BJ (cell line): ENCODE measurements at regions not wholly inside any gene's neighbourhood (a gene's known extent, or its start where the extent isn't known, plus 50 kb on each side); places are given as distances from the start of the nearest gene placed in this dataset.

ENCODE experiments used
- CTCF ChIA-PET: fragments of 350-600 bp; formaldehyde crosslinking; extraction: SDS; loops from one replicate; lab custom pipeline; 2021; ENCODE audit warnings: antibody characterized with exemption, inconsistent platforms; lab: Yijun Ruan, JAX
- POLR2A ChIA-PET: fragments of 300-600 bp; sonication (Branson Sonifier 250); formaldehyde crosslinking; extraction: SDS; loops from one replicate; lab custom pipeline; 2021; ENCODE audit warnings: antibody characterized with exemption; lab: Charles Lee
- DNase-seq: peaks from one replicate; pipeline ENCODE4 v3.0.0-alpha.2; 2011; ENCODE audit warnings: low read depth
- H3K27me3 ChIP-seq: 2 replicates; pipeline ENCODE4 v1.6.0; 2011; ENCODE audit warnings: low read length; ENCODE audit not compliant: control insufficient read depth, insufficient read depth
- H3K36me3 ChIP-seq: 2 replicates; pipeline ENCODE4 v1.5.1; 2011; ENCODE audit warnings: low read length; ENCODE audit not compliant: control insufficient read depth, insufficient read depth
- H3K4me3 ChIP-seq: 2 replicates; pipeline ENCODE4 v1.5.1; 2011; ENCODE audit warnings: low read depth, mild to moderate bottlenecking, control low read depth, low read length
- CTCF ChIP-seq: IDR thresholded peaks from 2 replicates; pipeline ENCODE4 v1.5.1; 2011; ENCODE audit warnings: low read depth, mild to moderate bottlenecking, control low read depth, inconsistent platforms, low read length, moderate library complexity; ENCODE audit not compliant: insufficient read depth

- ChIA-PET POLR2A (no interaction called here), CTCF (no interaction called here)
- TF ChIP-seq CTCF: no peak
- no peak overlapping the region for H3K4me3 ChIP-seq
- H3K27me3 ChIP-seq: no peaks in the 10 kb centered on the region
- H3K36me3 ChIP-seq: no peaks in the 10 kb centered on the region
- no peak for DNase-seq
Observed at GRCh38 chr7:115754226-115754625, 276.3 kb downstream of the TFEC start.

GRCh38 chr7:115749924-115750323 lies 280.6 kb downstream of the TFEC start:
- Histone ChIP-seq H3K4me3 (no peak overlapping the region), H3K36me3 (no peaks in the 10 kb centered on the region), H3K27me3 (no peaks in the 10 kb centered on the region)
- TF ChIP-seq CTCF: no peak
- ChIA-PET CTCF (no interaction called here), POLR2A (no interaction called here)
- DNase-seq: no peak

GRCh38 chr7:115748123-115748738 lies 282.3 kb downstream of the TFEC start:
- Histone ChIP-seq H3K27me3 (no peaks in the 10 kb centered on the region), H3K4me3 (no peak overlapping the region), H3K36me3 (no peaks in the 10 kb centered on the region)
- ChIA-PET CTCF (interaction anchor here (0.7 kb wide), 1 partner anchor 9 kb away, joined by 3 read pairs; no protein-coding TSS in a partner anchor), POLR2A (no interaction called here)
- no peak for DNase-seq
- peak; percentile 49 for TF ChIP-seq CTCF

GRCh38 chr7:115747174-115747573 lies 283.4 kb downstream of the TFEC start:
- CTCF ChIA-PET: interaction anchor here (0.7 kb wide), 1 partner anchor 882 kb away, joined by 5 read pairs; no protein-coding TSS in a partner anchor
- POLR2A ChIA-PET: no interaction called here
- H3K36me3 ChIP-seq: no peaks in the 10 kb centered on the region
- TF ChIP-seq CTCF: no peak
- no peaks in the 10 kb centered on the region for H3K27me3 ChIP-seq
- H3K4me3 ChIP-seq: no peak overlapping the region
- no peak for DNase-seq

- ChIA-PET POLR2A (no interaction called here), CTCF (interaction anchor here (0.6 to 0.7 kb wide), 2 partner anchors 305 to 523 kb away, joined by 3 to 6 read pairs; no protein-coding TSS in a partner anchor)
- no peak for TF ChIP-seq CTCF
- H3K27me3 ChIP-seq: no peaks in the 10 kb centered on the region
- DNase-seq: no peak
- H3K4me3 ChIP-seq: no peak overlapping the region
- H3K36me3 ChIP-seq: no peaks in the 10 kb centered on the region
Observed at GRCh38 chr7:115740043-115740442, 290.5 kb downstream of the TFEC start.
